Endothelial cell of umbilical vein (primary cell): ENCODE measurements at regions not wholly inside any gene's neighbourhood (a gene's known extent, or its start where the extent isn't known, plus 50 kb on each side); places are given as distances from the start of the nearest gene placed in this dataset.

ENCODE experiments used
- BruUV-seq: library from RNA; stranded (reverse); fragments of 400-500 nt; replicated peaks from 2 replicates; lab custom pipeline; 2021; lab: Mats Ljungman, UMichigan
- CTCF ChIA-PET: fragments of 300-600, 350-600 bp; sonication (Branson Sonifier 250); formaldehyde crosslinking; loops from one replicate; lab custom pipeline; 2021; ENCODE audit warnings: antibody characterized with exemption, inconsistent platforms; lab: Charles Lee
- POLR2A ChIA-PET: fragments of 300-600, 350-600 bp; sonication (Branson Sonifier 250); formaldehyde crosslinking; loops from one replicate; lab custom pipeline; 2021; ENCODE audit warnings: antibody characterized with exemption, inconsistent platforms; lab: Charles Lee
- DNase-seq: peaks from one replicate; pipeline ENCODE4 v3.0.0-alpha.2; 2011; ENCODE audit warnings: low read depth, low spot score
- FAIRE-seq: peaks from 2 replicates; lab custom pipeline; 2011; peaks lifted over from hg19 to GRCh38; lab: Jason Lieb, UNC
- H2AFZ ChIP-seq: 2 replicates; pipeline ENCODE4 v1.6.0; 2012; ENCODE audit warnings: low read depth, low read length, control low read depth, inconsistent platforms
- H3K27ac ChIP-seq: 2 replicates; pipeline ENCODE4 v1.5.1; 2011; ENCODE audit warnings: low read depth, mild to moderate bottlenecking, control low read depth, low read length, moderate library complexity; ENCODE audit not compliant: insufficient read depth
- H3K27me3 ChIP-seq, 2 experiments: 2 replicates each; pipeline versions ENCODE4 v1.6.0 to v1.6.1; 2011; ENCODE audit warnings: low read length in 2 of 2, mixed read lengths in 1 of 2; ENCODE audit not compliant: control insufficient read depth in 2 of 2, insufficient read depth in 2 of 2
- H3K36me3 ChIP-seq, 2 experiments: 2 replicates in 1 of 2; 3 replicates in 1 of 2; pipeline ENCODE4 v1.5.1; 2011; ENCODE audit warnings: low read length in 2 of 2, mild to moderate bottlenecking in 1 of 2, moderate library complexity in 1 of 2; ENCODE audit not compliant: control insufficient read depth in 2 of 2, insufficient read depth in 2 of 2; ENCODE audit errors: extremely low read depth in 1 of 2
- H3K4me1 ChIP-seq: 3 replicates; pipeline ENCODE4 v1.5.1; 2011; ENCODE audit warnings: mild to moderate bottlenecking, low read length; ENCODE audit not compliant: control insufficient read depth, insufficient read depth; ENCODE audit errors: extremely low read depth
- H3K4me2 ChIP-seq: 2 replicates; pipeline ENCODE4 v1.6.1; 2011; ENCODE audit warnings: low read length, control low read depth, mixed read lengths; ENCODE audit not compliant: insufficient read depth
- H3K4me3 ChIP-seq, 3 experiments: fragments of 200-600 bp in 1 of 3; sonication (generic), shearing (Covaris generic) in 1 of 3; replicated peaks in 1 of 3; 2 replicates each; pipeline ENCODE4 v1.5.1; 2011 to 2016; ENCODE audit warnings: control low read depth in 3 of 3, low read length in 3 of 3, mild to moderate bottlenecking in 2 of 3, inconsistent platforms in 1 of 3, low read depth in 1 of 3, moderate library complexity in 1 of 3; ENCODE audit not compliant: insufficient read depth in 1 of 3
- H3K79me2 ChIP-seq: 2 replicates; pipeline ENCODE4 v1.6.0; 2012; ENCODE audit warnings: low read length, inconsistent platforms; ENCODE audit not compliant: control insufficient read depth, insufficient read depth
- H3K9ac ChIP-seq: replicated peaks from 2 replicates; pipeline ENCODE3; 2011; ENCODE audit warnings: low read length, control low read depth; ENCODE audit not compliant: insufficient read depth; ENCODE audit errors: extremely low read depth
- H3K9me1 ChIP-seq: replicated peaks from 3 replicates; pipeline ENCODE4 v1.6.0; 2011; ENCODE audit warnings: mild to moderate bottlenecking, low read length; ENCODE audit not compliant: control insufficient read depth, insufficient read depth; ENCODE audit errors: extremely low read depth
- H3K9me3 ChIP-seq: replicated peaks from 2 replicates; pipeline ENCODE4 v1.5.1; 2012; ENCODE audit warnings: low read length, inconsistent platforms; ENCODE audit not compliant: control insufficient read depth, insufficient read depth
- H4K20me1 ChIP-seq: replicated peaks from 2 replicates; pipeline ENCODE3; 2011; ENCODE audit warnings: mild to moderate bottlenecking, low read length; ENCODE audit not compliant: control insufficient read depth, insufficient read depth; ENCODE audit errors: extremely low read depth
- EZH2 ChIP-seq: IDR thresholded peaks from 2 replicates; pipeline ENCODE4 v1.6.1; 2012; ENCODE audit warnings: borderline replicate concordance, low read depth, mild to moderate bottlenecking, moderate library complexity, low read length, inconsistent platforms; ENCODE audit not compliant: severe bottlenecking
- FOS ChIP-seq: IDR thresholded peaks from 2 replicates; pipeline ENCODE4 v1.6.1; 2011; ENCODE audit warnings: mild to moderate bottlenecking, low read length, moderate library complexity, borderline replicate concordance; ENCODE audit not compliant: insufficient read depth
- GATA2 ChIP-seq: IDR thresholded peaks from 2 replicates; pipeline ENCODE4 v1.7.0; 2011; ENCODE audit warnings: low read depth, mild to moderate bottlenecking, moderate library complexity, mixed read lengths, low read length; ENCODE audit not compliant: insufficient read length, insufficient read depth
- JUN ChIP-seq: IDR thresholded peaks from 2 replicates; pipeline ENCODE4 v1.6.1; 2011; ENCODE audit warnings: borderline replicate concordance, low read depth; ENCODE audit not compliant: insufficient read length, insufficient read depth
- MAX ChIP-seq: IDR thresholded peaks from 2 replicates; pipeline ENCODE4 v1.6.1; 2011; ENCODE audit not compliant: insufficient read depth, insufficient read length
- MYC ChIP-seq: IDR thresholded peaks from one replicate; pipeline ENCODE4 v1.6.1; 2011; ENCODE audit warnings: mild to moderate bottlenecking, low read depth, low read length
- POLR2A ChIP-seq: IDR thresholded peaks from 2 replicates; pipeline ENCODE4 v1.6.1; 2012; ENCODE audit warnings: low read depth, mild to moderate bottlenecking, control low read depth, low read length
- POLR2AphosphoS5 ChIP-seq: IDR thresholded peaks from 2 replicates; pipeline ENCODE4 v1.6.1; 2012; ENCODE audit warnings: low read depth, mild to moderate bottlenecking, control low read depth, low read length, moderate library complexity; ENCODE audit not compliant: insufficient read depth
- dilution Hi-C: fragments of 300-500 bp; cut with MboI; formaldehyde crosslinking; loops from one replicate; pipeline ENCODE4 v1.15.0; 2019; ENCODE audit warnings: low sequenced_read_pairs; ENCODE audit not compliant: extremely low pct_ligation_motif_present
- intact Hi-C: fragments of 100-400 bp; cut with micrococcal nuclease; formaldehyde crosslinking; loops from one replicate; pipeline ENCODE4 v1.10.0; 2022
- TF ChIP-seq, protein P1 (sequence below), 2 donors: IDR thresholded peaks; 1 replicate in 1 of 2; 2 replicates in 1 of 2; pipeline ENCODE4 v1.5.1; 2011; ENCODE audit warnings: low read length in 2 of 2, mild to moderate bottlenecking in 2 of 2, moderate library complexity in 2 of 2, control low read depth in 1 of 2, inconsistent platforms in 1 of 2, low read depth in 1 of 2; ENCODE audit not compliant: insufficient read depth in 1 of 2; ENCODE audit errors: extremely low read depth in 1 of 2

DNA sequence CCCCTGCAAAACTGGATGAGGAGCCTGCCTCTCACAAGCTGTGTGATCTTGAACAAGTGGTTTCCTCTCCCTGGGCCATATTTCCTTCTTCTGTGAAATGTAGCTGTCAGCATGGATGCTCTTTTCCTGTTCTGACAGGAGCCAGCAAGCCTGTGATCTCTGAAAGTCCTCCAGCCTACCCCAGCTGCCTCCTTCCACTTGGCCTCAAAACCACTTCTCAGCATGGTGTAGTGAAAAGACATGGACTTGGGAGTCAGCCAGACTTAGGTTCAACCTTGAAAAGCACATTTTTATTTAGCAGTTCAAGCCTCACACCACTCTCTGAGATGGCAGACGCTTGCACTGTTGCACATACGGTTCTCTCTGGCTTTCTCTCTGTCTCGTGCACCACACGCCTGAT lies 292.9 kb upstream of the DUSP10 start:
- no peak for FAIRE-seq
- ChIA-PET CTCF (no interaction called here), POLR2A (no interaction called here)
- H3K4me1 ChIP-seq, result no peaks in the 10 kb centered on the region
- H4K20me1 ChIP-seq, result no peaks in the 10 kb centered on the region
- H3K79me2 ChIP-seq, result no peaks in the 10 kb centered on the region
- H3K27me3 ChIP-seq, result no peaks in the 10 kb centered on the region
- BruUV-seq, result no TSS peak
- TF ChIP-seq GATA2, result no peak
- no peak for TF ChIP-seq POLR2A
- TF ChIP-seq, protein P1, sequence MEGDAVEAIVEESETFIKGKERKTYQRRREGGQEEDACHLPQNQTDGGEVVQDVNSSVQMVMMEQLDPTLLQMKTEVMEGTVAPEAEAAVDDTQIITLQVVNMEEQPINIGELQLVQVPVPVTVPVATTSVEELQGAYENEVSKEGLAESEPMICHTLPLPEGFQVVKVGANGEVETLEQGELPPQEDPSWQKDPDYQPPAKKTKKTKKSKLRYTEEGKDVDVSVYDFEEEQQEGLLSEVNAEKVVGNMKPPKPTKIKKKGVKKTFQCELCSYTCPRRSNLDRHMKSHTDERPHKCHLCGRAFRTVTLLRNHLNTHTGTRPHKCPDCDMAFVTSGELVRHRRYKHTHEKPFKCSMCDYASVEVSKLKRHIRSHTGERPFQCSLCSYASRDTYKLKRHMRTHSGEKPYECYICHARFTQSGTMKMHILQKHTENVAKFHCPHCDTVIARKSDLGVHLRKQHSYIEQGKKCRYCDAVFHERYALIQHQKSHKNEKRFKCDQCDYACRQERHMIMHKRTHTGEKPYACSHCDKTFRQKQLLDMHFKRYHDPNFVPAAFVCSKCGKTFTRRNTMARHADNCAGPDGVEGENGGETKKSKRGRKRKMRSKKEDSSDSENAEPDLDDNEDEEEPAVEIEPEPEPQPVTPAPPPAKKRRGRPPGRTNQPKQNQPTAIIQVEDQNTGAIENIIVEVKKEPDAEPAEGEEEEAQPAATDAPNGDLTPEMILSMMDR (IDR thresholded peaks at IDR 0.05; ENCODE audit: extremely low read depth in 1 of 2, insufficient read depth in 1 of 2, low read depth in 1 of 2, low read length in 2 of 2), result no peak
- no peak for TF ChIP-seq EZH2
- TF ChIP-seq JUN, result no peak
- TF ChIP-seq POLR2AphosphoS5, result no peak
- no peak for TF ChIP-seq MYC
- TF ChIP-seq MAX, result no peak
- no peak for TF ChIP-seq FOS
- dilution Hi-C loops, result no loop called here
- no peaks in the 10 kb centered on the region for H3K9me1 ChIP-seq
- no peaks in the 10 kb centered on the region for H3K36me3 ChIP-seq
- no peak overlapping the region for H3K4me2 ChIP-seq
- H3K9me3 ChIP-seq, result no peaks in the 10 kb centered on the region
- no peak for DNase-seq
- H3K4me3 ChIP-seq, result no peak overlapping the region
- no peak overlapping the region for H3K27ac ChIP-seq
- H2AFZ ChIP-seq, result no peak overlapping the region
- H3K9ac ChIP-seq, result no peak overlapping the region
- intact Hi-C loops, result no loop called here
